ENCODE measurements at regions not wholly inside any gene's neighbourhood (a gene's known extent, or its start where the extent isn't known, plus 50 kb on each side); places are given as distances from the start of the nearest gene placed in this dataset.
A peak's percentile ranks its signal among the peaks of the same experiment; 100 is the strongest.

GRCh38 chr5:74322191-74322590 lies 318.3 kb downstream of the ENC1 start:
- Histone ChIP-seq H3K9me3 (no peaks in the 10 kb centered on the region), H3K4me1 (ENCODE audit: low read depth) (no peaks in the 10 kb centered on the region), H3K4me3 (no peak overlapping the region), H3K36me3 (ENCODE audit: low read depth) (no peaks in the 10 kb centered on the region)
- TF ChIP-seq CTCF (IDR thresholded peaks at IDR 0.05) = no peak
- intact Hi-C loops (cut with DNase I, micrococcal nuclease) = no loop called here
- no peak for ATAC-seq
- DNase-seq = no peak

- no peaks in the 10 kb centered on the region for H3K9me3 ChIP-seq
- ATAC-seq (no peak), DNase-seq (no peak)
- H3K4me3 ChIP-seq = no peak overlapping the region
- intact Hi-C loops (cut with DNase I, micrococcal nuclease) = no loop called here
- H3K36me3 ChIP-seq (ENCODE audit: low read depth) = no peaks in the 10 kb centered on the region
- no peaks in the 10 kb centered on the region for H3K4me1 ChIP-seq (ENCODE audit: low read depth)
- TF ChIP-seq CTCF (IDR thresholded peaks at IDR 0.05) = no peak
Observed at GRCh38 chr5:74321326-74321725, 319.2 kb downstream of the ENC1 start.

- no peaks in the 10 kb centered on the region for H3K36me3 ChIP-seq (ENCODE audit: low read depth)
- no peak for TF ChIP-seq CTCF (IDR thresholded peaks at IDR 0.05)
- no peak overlapping the region for H3K4me3 ChIP-seq
- ATAC-seq (no peak), DNase-seq (no peak)
- no peaks in the 10 kb centered on the region for H3K4me1 ChIP-seq (ENCODE audit: low read depth)
- intact Hi-C loops (cut with DNase I, micrococcal nuclease) = no loop called here
- no peaks in the 10 kb centered on the region for H3K9me3 ChIP-seq
Observed at GRCh38 chr5:74320526-74320925, 320.0 kb downstream of the ENC1 start.

- intact Hi-C loops (cut with DNase I, micrococcal nuclease) = no loop called here
- ATAC-seq (no peak), DNase-seq (no peak)
- Histone ChIP-seq H3K36me3 (ENCODE audit: low read depth) (no peaks in the 10 kb centered on the region), H3K4me3 (no peak overlapping the region), H3K9me3 (no peaks in the 10 kb centered on the region), H3K4me1 (ENCODE audit: low read depth) (no peaks in the 10 kb centered on the region)
- no peak for TF ChIP-seq CTCF (IDR thresholded peaks at IDR 0.05)
Observed at GRCh38 chr5:74319076-74319475, 321.5 kb downstream of the ENC1 start.

- no peak for TF ChIP-seq CTCF (IDR thresholded peaks at IDR 0.05)
- no peaks in the 10 kb centered on the region for H3K36me3 ChIP-seq (ENCODE audit: low read depth)
- no peaks in the 10 kb centered on the region for H3K4me1 ChIP-seq (ENCODE audit: low read depth)
- H3K9me3 ChIP-seq = no peaks in the 10 kb centered on the region
- DNase-seq = peak in 1 of 3 donors; percentile 37
- intact Hi-C loops (cut with DNase I, micrococcal nuclease) = no loop called here
- H3K4me3 ChIP-seq = no peak overlapping the region
- ATAC-seq = peak; percentile 68
Observed at GRCh38 chr5:74316064-74316603, 324.4 kb downstream of the ENC1 start.

- Histone ChIP-seq H3K4me1 (ENCODE audit: low read depth) (no peaks in the 10 kb centered on the region), H3K9me3 (no peaks in the 10 kb centered on the region), H3K4me3 (no peak overlapping the region), H3K36me3 (ENCODE audit: low read depth) (no peaks in the 10 kb centered on the region)
- intact Hi-C loops (cut with DNase I, micrococcal nuclease) = no loop called here
- no peak for DNase-seq
- ATAC-seq = no peak
- no peak for TF ChIP-seq CTCF (IDR thresholded peaks at IDR 0.05)
Observed at GRCh38 chr5:74314906-74315305, 325.6 kb downstream of the ENC1 start.
